B cell (primary cell): ENCODE measurements at regions not wholly inside any gene's neighbourhood (a gene's known extent, or its start where the extent isn't known, plus 50 kb on each side); places are given as distances from the start of the nearest gene placed in this dataset.

Source experiments
- EZH2 ChIP-seq: IDR thresholded peaks from 2 replicates; pipeline ENCODE4 v1.6.1; 2012; ENCODE audit warnings: borderline replicate concordance, low read depth, mild to moderate bottlenecking, moderate library complexity, low read length; ENCODE audit not compliant: insufficient read depth, poor library complexity, severe bottlenecking
- TF ChIP-seq, protein P1 (sequence below): fragments of 200-600 bp; IDR thresholded peaks from one replicate; pipeline ENCODE4 v1.8.0; 2022; ENCODE audit warnings: antibody characterized with exemption, mild to moderate bottlenecking

DNA sequence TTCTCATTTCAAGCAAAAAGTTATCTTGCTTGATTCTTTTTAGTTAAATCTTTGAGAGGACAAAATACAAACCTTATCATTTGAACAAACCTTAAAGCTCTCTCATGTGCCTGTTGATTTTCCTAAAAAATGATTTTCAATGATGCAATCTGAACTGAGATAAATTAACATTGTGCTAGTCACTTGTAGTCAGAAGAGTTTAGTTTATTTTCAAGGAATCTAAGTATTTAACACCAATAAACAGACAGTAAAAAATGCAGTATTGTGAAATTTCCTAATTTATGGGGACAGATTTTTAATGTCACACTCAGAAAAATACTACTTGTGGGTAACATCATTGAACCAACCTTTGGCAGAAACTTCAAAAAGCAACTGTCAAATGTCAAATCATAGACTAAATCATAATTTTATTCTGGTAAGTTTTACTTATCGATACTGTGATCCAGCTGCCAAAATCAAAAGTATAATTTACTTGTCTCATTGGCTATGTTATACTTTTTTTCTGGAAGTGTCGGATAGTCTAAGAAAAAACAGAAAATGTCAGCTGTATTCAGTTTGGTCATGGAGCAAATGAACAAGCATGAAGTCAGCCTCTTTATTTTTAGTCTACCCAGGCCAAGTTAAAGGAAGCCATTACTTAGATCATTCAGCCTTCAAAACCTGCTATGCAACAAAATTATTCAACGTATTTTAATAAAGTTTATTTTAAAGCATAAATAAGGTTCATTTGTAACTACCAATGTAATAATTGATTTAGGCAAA, 52.4 kb upstream of the FNDC3B start:
- TF ChIP-seq, protein P1, sequence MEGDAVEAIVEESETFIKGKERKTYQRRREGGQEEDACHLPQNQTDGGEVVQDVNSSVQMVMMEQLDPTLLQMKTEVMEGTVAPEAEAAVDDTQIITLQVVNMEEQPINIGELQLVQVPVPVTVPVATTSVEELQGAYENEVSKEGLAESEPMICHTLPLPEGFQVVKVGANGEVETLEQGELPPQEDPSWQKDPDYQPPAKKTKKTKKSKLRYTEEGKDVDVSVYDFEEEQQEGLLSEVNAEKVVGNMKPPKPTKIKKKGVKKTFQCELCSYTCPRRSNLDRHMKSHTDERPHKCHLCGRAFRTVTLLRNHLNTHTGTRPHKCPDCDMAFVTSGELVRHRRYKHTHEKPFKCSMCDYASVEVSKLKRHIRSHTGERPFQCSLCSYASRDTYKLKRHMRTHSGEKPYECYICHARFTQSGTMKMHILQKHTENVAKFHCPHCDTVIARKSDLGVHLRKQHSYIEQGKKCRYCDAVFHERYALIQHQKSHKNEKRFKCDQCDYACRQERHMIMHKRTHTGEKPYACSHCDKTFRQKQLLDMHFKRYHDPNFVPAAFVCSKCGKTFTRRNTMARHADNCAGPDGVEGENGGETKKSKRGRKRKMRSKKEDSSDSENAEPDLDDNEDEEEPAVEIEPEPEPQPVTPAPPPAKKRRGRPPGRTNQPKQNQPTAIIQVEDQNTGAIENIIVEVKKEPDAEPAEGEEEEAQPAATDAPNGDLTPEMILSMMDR: no peak
- no peak for TF ChIP-seq EZH2
